DMS 273 (cell line): ENCODE measurements at regions not wholly inside any gene's neighbourhood (a gene's known extent, or its start where the extent isn't known, plus 50 kb on each side); places are given as distances from the start of the nearest gene placed in this dataset.

Source experiments
- DNase-seq: peaks from one replicate; lab custom pipeline; 2025; ENCODE audit not compliant: unreplicated experiment; lab: John Stamatoyannopoulos, UW

GRCh38 chr20:11727708-11728107 lies 190.0 kb upstream of the BTBD3 start:
- DNase-seq = no peak

DNA sequence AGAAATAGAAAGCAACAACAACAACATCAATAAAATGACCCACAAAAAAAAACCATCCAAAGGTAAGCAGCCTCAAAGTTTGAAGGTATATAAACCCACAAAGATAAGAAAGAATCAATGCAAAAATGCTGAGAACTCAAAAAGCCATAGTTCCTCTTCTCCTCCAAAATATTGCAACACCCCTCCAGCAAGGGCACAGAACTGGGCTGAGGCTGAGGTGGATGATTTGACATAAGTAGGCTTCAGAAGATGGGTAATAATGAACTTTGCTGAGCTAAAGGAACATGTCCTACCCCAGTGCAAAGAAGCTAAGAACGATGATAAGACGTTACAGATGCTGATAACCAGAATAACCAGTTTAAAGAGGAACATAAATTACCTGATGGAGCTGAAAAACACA lies 188.8 kb upstream of the BTBD3 start:
- DNase-seq = no peak

DNA sequence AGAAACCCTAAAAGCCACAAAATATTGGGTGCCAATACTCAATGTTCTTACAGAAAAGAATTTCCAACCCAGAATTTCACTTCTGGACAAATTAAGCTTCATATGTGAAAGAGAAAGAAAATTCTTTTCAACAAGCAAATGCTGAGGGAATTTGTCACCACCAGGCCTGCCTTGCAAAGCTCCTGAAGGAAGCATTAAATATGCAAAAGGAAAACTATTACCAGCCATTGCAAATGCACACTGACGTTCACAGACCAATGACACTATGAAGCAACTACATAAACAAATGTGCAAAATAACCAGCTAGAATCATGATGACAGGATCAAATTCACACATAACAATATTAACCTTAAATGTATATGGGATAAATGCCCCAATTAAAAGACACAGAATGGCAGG lies 187.9 kb upstream of the BTBD3 start:
- no peak for DNase-seq

DNA sequence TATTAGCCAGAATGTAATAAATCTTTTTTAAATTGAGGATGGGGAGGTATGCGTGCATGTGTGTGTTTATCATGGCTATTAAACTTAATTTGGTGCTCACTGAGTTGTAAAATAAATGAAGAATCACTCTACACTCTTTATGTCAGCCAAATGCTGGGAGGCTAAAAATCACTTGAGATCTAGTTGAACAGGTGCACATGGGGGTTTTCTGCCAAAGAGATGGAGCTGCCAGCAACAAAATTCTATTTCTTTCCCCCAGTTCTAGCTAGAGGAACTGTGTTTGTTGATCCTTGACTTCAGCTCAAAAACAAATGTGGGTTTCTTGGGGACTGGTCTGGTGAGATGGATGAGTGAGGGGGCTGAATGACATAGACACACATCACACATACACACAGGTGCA lies 183.3 kb upstream of the BTBD3 start:
- DNase-seq = no peak

GRCh38 chr20:11738852-11739251 lies 178.8 kb upstream of the BTBD3 start:
- no peak for DNase-seq

DNA sequence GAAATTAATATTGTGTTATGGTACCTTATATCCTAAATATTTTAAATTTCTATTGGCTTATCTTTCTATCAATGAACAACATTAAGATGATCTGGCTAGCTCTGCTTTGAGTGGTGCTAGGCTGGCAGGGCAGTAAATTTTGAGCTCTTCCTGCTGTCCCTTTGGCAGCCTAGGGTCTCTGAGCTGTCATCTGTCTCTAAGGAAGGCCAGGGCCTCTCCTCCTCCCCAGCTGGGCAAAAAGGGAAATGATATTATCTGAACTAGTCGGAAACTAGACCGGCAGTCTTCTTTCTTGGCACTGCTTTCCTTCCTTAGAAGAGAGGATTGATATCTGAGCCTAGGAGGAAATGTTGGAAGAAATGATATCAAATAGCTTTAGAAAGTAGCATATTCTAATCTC lies 176.7 kb upstream of the BTBD3 start:
- DNase-seq = peak; percentile 9

- no peak for DNase-seq
Measured at GRCh38 chr20:11745145-11745544, 172.5 kb upstream of the BTBD3 start.

DNA sequence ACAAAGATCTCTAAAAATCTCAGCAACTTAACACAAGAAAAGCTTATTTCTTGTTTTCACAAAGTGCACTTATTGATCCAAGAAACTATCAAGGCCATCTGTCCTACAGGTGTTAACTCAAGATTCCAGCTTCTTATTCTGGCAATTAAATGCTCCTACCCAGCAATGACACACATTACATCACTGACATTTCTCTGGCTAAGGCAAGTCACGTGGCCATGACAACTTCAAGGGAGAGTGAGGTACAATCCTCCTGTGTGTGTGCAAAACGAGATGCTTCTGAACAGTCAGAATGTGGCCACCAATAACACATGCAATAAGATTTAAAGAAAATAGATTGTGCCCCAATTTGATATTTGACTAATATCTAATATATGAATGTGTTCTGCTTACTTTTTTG lies 169.3 kb upstream of the BTBD3 start:
- DNase-seq = no peak

- no peak for DNase-seq
Measured at GRCh38 chr20:11752336-11752735, 165.4 kb upstream of the BTBD3 start.

DNA sequence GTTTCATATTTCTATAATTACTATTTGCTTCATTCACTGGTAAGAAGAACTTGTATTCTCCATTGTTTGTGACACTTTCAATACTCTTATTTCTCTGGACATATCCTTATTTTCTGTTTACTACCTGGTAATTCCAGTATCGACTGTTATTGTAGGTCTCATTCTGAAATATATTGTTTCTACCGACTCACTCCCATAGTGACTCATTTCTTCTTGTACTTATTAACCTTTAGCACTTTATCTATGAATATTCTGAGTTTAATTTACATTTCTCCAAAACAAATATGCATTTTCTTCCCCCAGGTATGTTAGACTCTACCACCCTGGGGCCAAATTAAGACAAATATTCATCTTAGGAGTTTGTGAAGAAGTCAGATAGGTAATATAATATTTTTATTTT lies 164.5 kb upstream of the BTBD3 start:
- DNase-seq = no peak

DNA sequence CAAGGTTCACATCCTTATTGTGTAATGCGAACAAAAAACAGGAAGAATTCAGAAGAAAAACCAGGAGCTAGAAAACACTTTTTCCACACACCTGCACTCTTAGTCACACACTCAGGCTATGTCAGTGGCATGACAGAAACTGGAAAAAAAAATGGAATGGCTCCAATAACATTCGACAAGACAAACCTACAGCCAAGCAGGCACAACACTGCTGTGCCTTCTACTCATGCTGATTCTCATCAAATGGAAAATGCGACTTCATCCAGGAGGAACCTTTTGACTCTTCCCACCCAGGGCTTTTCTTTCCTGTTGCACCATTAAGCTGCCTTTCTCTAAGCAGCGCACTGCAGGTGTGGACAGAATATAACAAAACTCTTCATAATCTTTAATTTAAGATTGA lies 163.2 kb upstream of the BTBD3 start:
- no peak for DNase-seq

GRCh38 chr20:11755071-11755841 lies 162.4 kb upstream of the BTBD3 start:
- DNase-seq = no peak

GRCh38 chr20:11761497-11761896 lies 156.2 kb upstream of the BTBD3 start:
- DNase-seq = no peak

GRCh38 chr20:11766961-11767360 lies 150.7 kb upstream of the BTBD3 start:
- no peak for DNase-seq

DNA sequence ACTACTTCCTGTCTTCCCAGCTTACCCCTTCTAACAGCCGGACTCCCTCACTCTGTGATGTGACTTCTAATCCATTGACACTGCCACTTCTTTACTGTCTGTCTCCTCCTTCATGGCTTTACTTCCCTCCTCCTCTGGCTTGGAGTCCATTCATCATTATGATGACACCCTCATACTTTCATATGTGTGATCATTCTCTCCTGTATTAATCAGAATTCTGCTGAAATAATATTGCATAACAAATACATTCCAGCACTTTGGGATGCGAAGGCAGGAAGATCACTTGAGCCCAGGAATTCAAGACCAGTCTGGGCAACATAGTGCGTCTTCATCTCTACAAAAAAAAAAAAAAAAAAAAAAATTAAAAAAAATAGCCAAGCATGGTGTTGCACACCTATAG lies 147.9 kb upstream of the BTBD3 start:
- no peak for DNase-seq

- no peak for DNase-seq
Measured at GRCh38 chr20:11772226-11772730, 145.4 kb upstream of the BTBD3 start.

DNA sequence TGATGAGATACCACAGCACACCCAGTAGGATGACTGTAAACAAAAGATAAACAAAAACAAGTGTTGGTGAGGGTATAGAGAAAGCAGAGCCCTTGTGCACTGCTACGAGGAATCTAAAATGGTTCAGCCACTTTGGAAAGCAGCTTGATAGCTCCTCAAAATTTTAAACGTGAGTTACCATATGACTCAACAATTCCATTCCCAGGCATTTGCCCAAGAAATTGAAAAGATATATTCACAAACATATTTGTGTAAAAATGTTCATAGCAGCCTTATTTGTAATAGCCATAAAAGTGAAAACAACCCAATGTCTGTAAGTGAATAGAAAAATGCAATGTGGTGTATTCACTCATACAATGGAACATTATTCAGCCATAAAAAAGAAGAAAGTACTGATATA lies 141.0 kb upstream of the BTBD3 start:
- DNase-seq = no peak

GRCh38 chr20:11777387-11778205 lies 140.1 kb upstream of the BTBD3 start:
- DNase-seq = no peak

DNA sequence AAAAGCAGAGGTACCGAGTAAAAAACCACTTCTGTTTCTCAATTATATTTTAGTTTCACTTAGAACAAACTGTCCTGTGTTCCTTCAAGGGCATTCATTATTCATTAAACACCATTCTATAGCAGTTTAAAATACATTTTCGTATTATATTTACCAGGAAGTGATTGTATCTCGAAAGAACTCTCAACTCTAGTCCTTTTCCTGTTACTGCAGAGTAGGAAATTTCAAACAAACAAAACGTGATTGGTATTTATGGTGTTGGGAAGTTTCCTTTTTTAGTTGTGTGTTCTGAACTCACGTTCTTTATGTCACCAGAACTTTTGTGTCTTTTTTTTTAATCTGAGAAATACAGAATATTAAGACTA lies 139.5 kb upstream of the BTBD3 start:
- DNase-seq = no peak

- no peak for DNase-seq
Measured at GRCh38 chr20:11780765-11781369, 136.8 kb upstream of the BTBD3 start.

DNA sequence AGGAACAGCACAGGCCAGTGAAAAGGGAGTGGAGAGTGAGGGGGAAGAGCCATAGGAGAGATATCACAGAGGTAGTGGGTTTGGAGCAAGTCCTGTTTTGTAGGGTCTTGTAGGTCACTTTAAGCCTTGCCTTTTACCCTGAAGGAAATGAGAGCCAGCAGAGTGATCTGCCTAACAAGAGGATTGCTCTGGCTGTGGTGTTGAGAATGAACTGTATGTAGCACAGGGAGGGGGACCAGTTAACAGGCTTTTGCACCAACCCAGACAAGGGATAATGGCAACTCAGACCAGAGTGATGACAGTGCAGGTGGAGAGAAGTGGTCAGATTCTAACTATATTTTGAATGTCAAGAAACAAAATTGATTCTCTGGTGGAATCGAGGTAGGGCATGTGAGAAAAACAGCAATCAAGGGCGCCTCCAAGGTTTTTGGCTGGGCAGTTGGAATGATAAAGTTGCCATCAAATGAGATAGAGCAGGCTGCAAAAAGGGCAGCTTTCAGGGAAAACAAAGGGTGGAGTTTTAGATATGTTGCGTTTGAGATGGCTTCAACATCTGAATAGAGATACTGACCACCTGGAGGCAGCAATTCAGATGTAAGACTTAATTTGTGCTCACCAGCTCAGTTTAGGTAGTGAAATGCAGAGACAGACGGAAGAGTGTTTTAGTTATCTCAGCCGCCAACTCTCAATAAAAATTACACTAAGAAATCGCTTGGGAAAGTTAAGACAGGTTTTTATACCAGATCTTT lies 134.4 kb upstream of the BTBD3 start:
- no peak for DNase-seq
